Astrocyte (in vitro differentiated cells and primary cell): ENCODE measurements at regions not wholly inside any gene's neighbourhood (a gene's known extent, or its start where the extent isn't known, plus 50 kb on each side); places are given as distances from the start of the nearest gene placed in this dataset.

Experiments
- DNase-seq: peaks from one replicate; pipeline ENCODE4 v3.0.0-alpha.2; 2010; ENCODE audit warnings: low read depth
- FAIRE-seq: peaks from 2 replicates; lab custom pipeline; 2011; peaks lifted over from hg19 to GRCh38; lab: Jason Lieb, UNC
- H2AFZ ChIP-seq: 2 replicates; pipeline ENCODE4 v1.6.0; 2012; ENCODE audit warnings: low read depth, low read length, inconsistent platforms
- H3K27ac ChIP-seq: 2 replicates; pipeline ENCODE4 v1.5.1; 2011; ENCODE audit warnings: low read depth, low read length, inconsistent platforms
- H3K27me3 ChIP-seq: 2 replicates; pipeline ENCODE4 v1.6.0; 2011; ENCODE audit warnings: low read length, inconsistent platforms; ENCODE audit not compliant: insufficient read depth
- H3K36me3 ChIP-seq: 2 replicates; pipeline ENCODE4 v1.5.1; 2011; ENCODE audit warnings: low read length, inconsistent platforms; ENCODE audit not compliant: insufficient read depth
- H3K4me1 ChIP-seq: 2 replicates; pipeline ENCODE4 v1.5.1; 2011; ENCODE audit warnings: low read length, inconsistent platforms; ENCODE audit not compliant: insufficient read depth
- H3K4me2 ChIP-seq: 2 replicates; pipeline ENCODE4 v1.6.0; 2012; ENCODE audit warnings: low read length, inconsistent platforms
- H3K4me3 ChIP-seq: 2 replicates; pipeline ENCODE4 v1.5.1; 2011; ENCODE audit warnings: low read depth, mild to moderate bottlenecking, low read length, inconsistent platforms; ENCODE audit not compliant: insufficient read depth
- H3K79me2 ChIP-seq: 2 replicates; pipeline ENCODE4 v1.6.0; 2012; ENCODE audit warnings: mild to moderate bottlenecking, low read length, inconsistent platforms; ENCODE audit not compliant: insufficient read depth
- H3K9ac ChIP-seq: 2 replicates; pipeline ENCODE4 v1.6.0; 2012; ENCODE audit warnings: mild to moderate bottlenecking, low read length, inconsistent platforms
- H3K9me3 ChIP-seq: 2 replicates; pipeline ENCODE4 v1.5.1; 2012; ENCODE audit warnings: low read depth, mild to moderate bottlenecking, low read length, inconsistent platforms; ENCODE audit not compliant: insufficient read depth
- H4K20me1 ChIP-seq: 2 replicates; pipeline ENCODE4 v1.6.0; 2012; ENCODE audit warnings: low read length, inconsistent platforms; ENCODE audit not compliant: insufficient read depth
- H3K27ac Mint-ChIP-seq: one replicate; pipeline ENCODE4 v1.8.0; 2021; ENCODE audit warnings: mild to moderate bottlenecking, mixed read lengths; ENCODE audit not compliant: unreplicated experiment
- H3K27me3 Mint-ChIP-seq: one replicate; pipeline ENCODE4 v1.8.0; 2021; ENCODE audit warnings: low read depth, mixed read lengths; ENCODE audit not compliant: unreplicated experiment
- H3K36me3 Mint-ChIP-seq: one replicate; pipeline ENCODE4 v1.8.0; 2021; ENCODE audit warnings: low read depth, mixed read lengths; ENCODE audit not compliant: unreplicated experiment
- H3K4me1 Mint-ChIP-seq: one replicate; pipeline ENCODE4 v1.8.0; 2021; ENCODE audit warnings: low read depth, mixed read lengths; ENCODE audit not compliant: unreplicated experiment
- H3K4me3 Mint-ChIP-seq: one replicate; pipeline ENCODE4 v1.8.0; 2021; ENCODE audit warnings: mild to moderate bottlenecking, moderate library complexity, mixed read lengths; ENCODE audit not compliant: unreplicated experiment
- H3K9me3 Mint-ChIP-seq: one replicate; pipeline ENCODE4 v1.8.0; 2021; ENCODE audit warnings: mild to moderate bottlenecking, mixed read lengths; ENCODE audit not compliant: unreplicated experiment
- CTCF ChIP-seq: IDR thresholded peaks from 2 replicates; pipeline ENCODE4 v1.5.1; 2011; ENCODE audit warnings: low read depth, mild to moderate bottlenecking, inconsistent platforms, low read length, moderate library complexity; ENCODE audit not compliant: insufficient read depth
- EZH2 ChIP-seq: IDR thresholded peaks from 2 replicates; pipeline ENCODE4 v1.6.1; 2012; ENCODE audit warnings: mild to moderate bottlenecking, low read length, inconsistent platforms; ENCODE audit not compliant: insufficient read depth

GRCh38 chr2:64345998-64346397 is 108.0 kb upstream of the LGALSL start:
- Histone ChIP-seq H3K4me2 (no peak overlapping the region), H4K20me1 (no peaks in the 10 kb centered on the region), H3K27ac (no peak overlapping the region), H3K79me2 (no peaks in the 10 kb centered on the region), H3K4me1 (peaks cover 8% of the 10 kb centered on the region), H3K9ac (no peak overlapping the region), H3K27me3 (peaks cover 49% of the 10 kb centered on the region), H3K4me3 (no peak overlapping the region), H3K36me3 (no peaks in the 10 kb centered on the region), H3K9me3 (no peaks in the 10 kb centered on the region), H2AFZ (no peak overlapping the region)
- Mint-ChIP-seq H3K4me3 (no peak overlapping the region), H3K27me3 (peaks cover 10% of the 10 kb centered on the region), H3K4me1 (peaks cover 14% of the 10 kb centered on the region), H3K36me3 (no peaks in the 10 kb centered on the region), H3K27ac (no peak overlapping the region), H3K9me3 (no peaks in the 10 kb centered on the region)
- TF ChIP-seq CTCF (no peak), EZH2 (no peak)
- FAIRE-seq = no peak
- DNase-seq = no peak

- Mint-ChIP-seq H3K9me3 (peaks cover 3% of the 10 kb centered on the region), H3K27me3 (no peaks in the 10 kb centered on the region), H3K4me1 (peaks cover 14% of the 10 kb centered on the region), H3K36me3 (no peaks in the 10 kb centered on the region), H3K27ac (no peak overlapping the region), H3K4me3 (peak overlapping the region; percentile 16)
- H3K4me2 ChIP-seq = peak overlapping the region; percentile 24
- no peaks in the 10 kb centered on the region for H4K20me1 ChIP-seq
- H3K36me3 ChIP-seq = no peaks in the 10 kb centered on the region
- no peak overlapping the region for H3K9ac ChIP-seq
- no peak for FAIRE-seq
- TF ChIP-seq CTCF = no peak
- TF ChIP-seq EZH2 = no peak
- H2AFZ ChIP-seq = no peak overlapping the region
- peaks cover 8% of the 10 kb centered on the region for H3K4me1 ChIP-seq
- H3K27me3 ChIP-seq = peaks cover 48% of the 10 kb centered on the region
- H3K4me3 ChIP-seq = no peak overlapping the region
- H3K27ac ChIP-seq = no peak overlapping the region
- DNase-seq = peak; percentile 32
- no peaks in the 10 kb centered on the region for H3K9me3 ChIP-seq
- no peaks in the 10 kb centered on the region for H3K79me2 ChIP-seq
Measured at GRCh38 chr2:64348386-64349130, 105.4 kb upstream of the LGALSL start.

GRCh38 chr2:64349131-64349530 is 104.8 kb upstream of the LGALSL start:
- TF ChIP-seq EZH2 (no peak), CTCF (no peak)
- peak overlapping the region; percentile 24 for H3K4me2 ChIP-seq
- no peak overlapping the region for H3K27ac ChIP-seq
- no peak overlapping the region for H3K9ac ChIP-seq
- DNase-seq (no peak), FAIRE-seq (no peak)
- H3K4me1 ChIP-seq = peaks cover 8% of the 10 kb centered on the region
- Mint-ChIP-seq H3K36me3 (no peaks in the 10 kb centered on the region), H3K4me3 (no peak overlapping the region), H3K27ac (no peak overlapping the region), H3K9me3 (peaks cover 5% of the 10 kb centered on the region), H3K4me1 (peaks cover 14% of the 10 kb centered on the region), H3K27me3 (no peaks in the 10 kb centered on the region)
- no peak overlapping the region for H3K4me3 ChIP-seq
- H2AFZ ChIP-seq = no peak overlapping the region
- no peaks in the 10 kb centered on the region for H3K36me3 ChIP-seq
- no peaks in the 10 kb centered on the region for H3K79me2 ChIP-seq
- H3K9me3 ChIP-seq = no peaks in the 10 kb centered on the region
- no peaks in the 10 kb centered on the region for H4K20me1 ChIP-seq
- peaks cover 45% of the 10 kb centered on the region for H3K27me3 ChIP-seq
